Central memory CD8-positive, alpha-beta T cell (primary cell): ENCODE measurements at regions not wholly inside any gene's neighbourhood (a gene's known extent, or its start where the extent isn't known, plus 50 kb on each side); places are given as distances from the start of the nearest gene placed in this dataset.
"Not testable (repeated sequence)": the region's sequence is repeated elsewhere in the genome, so short reads cannot be mapped to it uniquely, and the experiment has no call there.

Source experiments
- ATAC-seq: fragments of 150-1000 bp; cut with Tn5 transposase; replicated peaks from 2 replicates; pipeline ENCODE4 v1.10.0; 2022; ENCODE audit warnings: mild to moderate bottlenecking, moderate FRiP score, moderate number of reproducible peaks; ENCODE audit not compliant: poor library complexity, severe bottlenecking; ENCODE audit errors: extremely low read depth
- DNase-seq, 2 donors: peaks; one replicate each; pipeline ENCODE4 v3.0.0; 2021; ENCODE audit warnings: low spot score in 2 of 2
- H3K27ac Mint-ChIP-seq: one replicate; pipeline ENCODE4 v1.8.0; 2022; ENCODE audit warnings: low read depth, mild to moderate bottlenecking, moderate library complexity, mixed read lengths
- H3K27me3 Mint-ChIP-seq: one replicate; pipeline ENCODE4 v1.8.0; 2022; ENCODE audit warnings: mixed read lengths
- H3K36me3 Mint-ChIP-seq: one replicate; pipeline ENCODE4 v1.8.0; 2022; ENCODE audit warnings: mild to moderate bottlenecking, moderate library complexity, mixed read lengths; ENCODE audit not compliant: insufficient read depth
- H3K4me1 Mint-ChIP-seq: one replicate; pipeline ENCODE4 v1.8.0; 2022; ENCODE audit warnings: mixed read lengths
- H3K4me3 Mint-ChIP-seq: one replicate; pipeline ENCODE4 v1.8.0; 2022; ENCODE audit warnings: mild to moderate bottlenecking, moderate library complexity, mixed read lengths
- H3K9me3 Mint-ChIP-seq: one replicate; pipeline ENCODE4 v1.8.0; 2022; ENCODE audit warnings: mixed read lengths

DNA sequence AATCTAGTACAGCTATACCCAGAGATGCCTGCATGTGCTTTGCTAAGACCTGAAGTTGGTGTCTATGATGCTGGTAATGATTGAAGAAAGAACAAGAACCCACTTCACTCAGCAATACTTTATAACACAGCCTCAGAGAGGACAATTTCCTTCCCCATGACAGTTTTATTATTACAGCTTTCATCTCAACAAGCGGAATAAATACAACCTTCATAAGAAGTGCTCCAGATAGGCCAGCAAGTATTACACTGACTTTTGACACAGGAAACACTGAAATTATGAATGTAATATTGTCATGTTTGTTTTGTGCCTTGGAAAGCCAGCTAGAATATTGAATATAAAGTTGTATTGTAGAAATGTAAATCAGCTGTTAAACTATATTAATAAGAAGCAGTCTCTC, 557.4 kb upstream of the ARPP21 start:
- ATAC-seq: no peak
- no peaks in the 10 kb centered on the region for H3K36me3 Mint-ChIP-seq

DNA sequence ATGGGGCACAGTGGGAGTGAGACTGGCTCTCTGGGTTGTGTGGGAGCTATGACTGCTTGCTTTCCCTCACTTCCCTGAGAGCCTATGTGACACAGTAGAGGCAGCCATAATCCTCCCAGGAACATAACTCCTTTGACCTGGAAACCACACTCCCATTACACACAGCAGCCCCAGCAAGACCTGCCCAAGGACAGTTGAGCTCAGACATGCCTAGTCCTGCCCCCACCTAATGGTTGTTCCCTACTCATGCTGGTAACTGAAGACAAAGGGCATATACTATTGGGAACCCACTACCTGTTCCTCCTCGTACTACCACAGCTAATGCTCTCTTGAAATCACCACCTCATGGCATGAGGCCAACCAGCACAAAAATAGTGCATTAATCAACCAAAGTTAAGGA, 550.4 kb upstream of the ARPP21 start:
- no peaks in the 10 kb centered on the region for H3K27me3 Mint-ChIP-seq
- DNase-seq: no peak

More for the DNA sequence above, 557.4 kb upstream of the ARPP21 start:
- DNase-seq: no peak
- H3K27ac Mint-ChIP-seq: no peak overlapping the region
- H3K4me3 Mint-ChIP-seq: no peak overlapping the region
- H3K4me1 Mint-ChIP-seq: no peaks in the 10 kb centered on the region
- peaks cover 10% of the 10 kb centered on the region for H3K9me3 Mint-ChIP-seq
- no peaks in the 10 kb centered on the region for H3K27me3 Mint-ChIP-seq

DNA sequence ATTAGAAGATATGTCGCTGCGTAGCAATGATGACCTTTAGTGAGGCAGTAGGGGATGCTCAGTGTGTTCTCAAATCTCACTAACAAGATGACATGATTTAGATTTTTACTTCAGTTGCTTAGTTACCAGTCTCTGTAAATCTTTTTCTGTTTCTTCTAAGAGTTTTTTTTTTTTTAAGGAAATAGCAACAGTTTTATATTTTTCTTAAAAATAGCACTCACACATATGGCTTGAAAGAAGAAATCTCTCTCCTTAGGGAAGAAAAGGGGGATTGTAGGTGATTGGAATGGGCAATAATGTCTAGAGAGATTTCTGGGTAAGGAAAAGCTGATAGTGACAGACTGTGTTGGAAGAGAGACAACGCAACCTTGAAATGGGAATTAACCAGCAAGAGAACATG, 524.6 kb upstream of the ARPP21 start:
- H3K4me3 Mint-ChIP-seq: no peak overlapping the region
- peaks cover 6% of the 10 kb centered on the region for H3K9me3 Mint-ChIP-seq
- H3K27ac Mint-ChIP-seq: no peak overlapping the region
- H3K27me3 Mint-ChIP-seq: no peaks in the 10 kb centered on the region
- H3K4me1 Mint-ChIP-seq: no peaks in the 10 kb centered on the region
- DNase-seq (no peak), ATAC-seq (no peak)
- H3K36me3 Mint-ChIP-seq: no peaks in the 10 kb centered on the region

More for the DNA sequence above, 550.4 kb upstream of the ARPP21 start:
- ATAC-seq: no peak
- no peaks in the 10 kb centered on the region for H3K4me1 Mint-ChIP-seq
- no peak overlapping the region for H3K4me3 Mint-ChIP-seq
- H3K36me3 Mint-ChIP-seq: no peaks in the 10 kb centered on the region
- H3K27ac Mint-ChIP-seq: no peak overlapping the region
- H3K9me3 Mint-ChIP-seq: peaks cover 24% of the 10 kb centered on the region

DNA sequence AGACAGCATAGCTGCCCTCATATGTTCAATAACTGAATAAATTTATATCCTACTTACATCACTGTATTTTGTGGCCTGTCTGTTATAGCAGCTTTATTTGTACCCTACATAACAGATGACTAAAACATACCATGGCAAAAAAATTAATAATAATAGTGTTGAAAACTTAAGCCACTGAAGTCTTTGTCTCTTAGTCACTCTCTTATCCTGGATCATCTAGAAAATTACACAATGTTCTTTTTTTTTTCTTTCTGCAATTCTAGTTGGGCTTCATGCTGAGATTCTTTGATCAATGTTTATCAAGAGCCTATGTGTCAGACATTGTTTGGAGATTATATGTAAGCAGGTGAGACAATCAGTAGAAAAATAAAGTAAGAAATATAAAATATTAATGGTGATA, 519.3 kb upstream of the ARPP21 start:
- H3K4me3 Mint-ChIP-seq: no peak overlapping the region
- no peaks in the 10 kb centered on the region for H3K36me3 Mint-ChIP-seq
- no peaks in the 10 kb centered on the region for H3K27me3 Mint-ChIP-seq
- peaks cover 15% of the 10 kb centered on the region for H3K9me3 Mint-ChIP-seq
- H3K27ac Mint-ChIP-seq: no peak overlapping the region
- DNase-seq: no peak
- H3K4me1 Mint-ChIP-seq: no peaks in the 10 kb centered on the region
- no peak for ATAC-seq

DNA sequence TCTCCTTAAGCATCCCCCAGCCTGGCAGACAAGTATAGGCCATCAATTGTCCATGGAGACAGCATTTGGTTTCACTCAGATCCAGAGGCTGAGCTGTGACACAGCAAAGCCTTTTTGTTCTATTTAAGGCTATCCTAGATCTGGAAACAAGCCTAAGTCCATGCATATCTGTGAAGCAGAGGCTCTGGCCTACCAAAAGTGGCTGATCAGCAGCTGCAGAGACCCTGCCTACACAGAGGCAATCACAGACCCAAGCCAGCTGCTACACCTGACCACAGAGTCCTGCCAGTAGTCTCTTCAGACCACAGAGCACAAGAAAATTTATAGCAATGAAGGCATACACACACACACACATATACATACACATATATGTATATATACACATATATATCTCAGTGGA, 501.7 kb upstream of the ARPP21 start:
- ATAC-seq: no peak
- DNase-seq: no peak
- H3K4me3 Mint-ChIP-seq: no peak overlapping the region
- H3K27me3 Mint-ChIP-seq: no peaks in the 10 kb centered on the region
- no peaks in the 10 kb centered on the region for H3K36me3 Mint-ChIP-seq
- no peaks in the 10 kb centered on the region for H3K4me1 Mint-ChIP-seq
- no peak overlapping the region for H3K27ac Mint-ChIP-seq
- peaks cover 9% of the 10 kb centered on the region for H3K9me3 Mint-ChIP-seq

DNA sequence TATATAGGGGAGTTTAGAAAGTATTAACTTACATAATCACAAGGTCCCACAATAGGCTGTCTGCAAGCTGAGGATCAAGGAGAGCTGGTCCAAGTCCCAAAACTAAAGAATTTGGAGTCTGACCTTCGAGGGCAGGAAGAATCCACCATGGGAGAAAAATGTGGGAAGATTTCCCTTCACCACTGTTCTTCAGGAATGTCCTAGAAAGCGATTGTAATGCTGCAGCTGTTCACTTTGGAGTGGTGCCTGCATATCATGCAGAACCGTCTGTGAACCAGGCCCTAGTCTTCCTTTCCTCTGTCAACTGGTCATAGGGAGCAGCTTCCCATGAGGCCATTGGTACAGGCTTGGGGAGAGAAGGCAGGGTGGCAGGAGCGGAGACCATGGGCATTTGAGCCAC, 497.9 kb upstream of the ARPP21 start:
- H3K27ac Mint-ChIP-seq: no peak overlapping the region
- H3K36me3 Mint-ChIP-seq: no peaks in the 10 kb centered on the region
- no peaks in the 10 kb centered on the region for H3K4me1 Mint-ChIP-seq
- DNase-seq: no peak
- peaks cover 14% of the 10 kb centered on the region for H3K9me3 Mint-ChIP-seq
- no peak for ATAC-seq
- no peak overlapping the region for H3K4me3 Mint-ChIP-seq
- H3K27me3 Mint-ChIP-seq: no peaks in the 10 kb centered on the region

DNA sequence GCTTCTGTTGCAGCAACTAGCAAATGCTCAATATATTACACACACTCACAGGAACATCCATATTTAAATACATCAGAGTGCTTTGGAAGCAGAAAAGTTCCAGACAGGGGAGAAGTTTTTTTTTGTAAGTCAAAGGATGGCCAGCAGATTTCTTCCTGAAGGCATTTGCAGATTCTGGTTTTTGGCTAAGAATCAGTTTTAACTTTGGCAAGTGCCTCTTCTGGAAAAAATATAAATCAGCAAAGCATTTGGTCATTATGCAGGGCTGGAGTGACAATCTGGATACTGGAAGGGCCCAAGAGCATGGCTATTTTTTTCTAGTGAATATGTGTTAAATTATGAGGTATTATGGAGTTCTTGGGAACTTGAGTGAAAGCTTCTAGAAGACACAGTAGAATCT, 495.3 kb upstream of the ARPP21 start:
- H3K9me3 Mint-ChIP-seq: peaks cover 25% of the 10 kb centered on the region
- no peaks in the 10 kb centered on the region for H3K27me3 Mint-ChIP-seq
- no peaks in the 10 kb centered on the region for H3K36me3 Mint-ChIP-seq
- no peak overlapping the region for H3K4me3 Mint-ChIP-seq
- H3K4me1 Mint-ChIP-seq: no peaks in the 10 kb centered on the region
- no peak overlapping the region for H3K27ac Mint-ChIP-seq
- ATAC-seq (no peak), DNase-seq (no peak)

DNA sequence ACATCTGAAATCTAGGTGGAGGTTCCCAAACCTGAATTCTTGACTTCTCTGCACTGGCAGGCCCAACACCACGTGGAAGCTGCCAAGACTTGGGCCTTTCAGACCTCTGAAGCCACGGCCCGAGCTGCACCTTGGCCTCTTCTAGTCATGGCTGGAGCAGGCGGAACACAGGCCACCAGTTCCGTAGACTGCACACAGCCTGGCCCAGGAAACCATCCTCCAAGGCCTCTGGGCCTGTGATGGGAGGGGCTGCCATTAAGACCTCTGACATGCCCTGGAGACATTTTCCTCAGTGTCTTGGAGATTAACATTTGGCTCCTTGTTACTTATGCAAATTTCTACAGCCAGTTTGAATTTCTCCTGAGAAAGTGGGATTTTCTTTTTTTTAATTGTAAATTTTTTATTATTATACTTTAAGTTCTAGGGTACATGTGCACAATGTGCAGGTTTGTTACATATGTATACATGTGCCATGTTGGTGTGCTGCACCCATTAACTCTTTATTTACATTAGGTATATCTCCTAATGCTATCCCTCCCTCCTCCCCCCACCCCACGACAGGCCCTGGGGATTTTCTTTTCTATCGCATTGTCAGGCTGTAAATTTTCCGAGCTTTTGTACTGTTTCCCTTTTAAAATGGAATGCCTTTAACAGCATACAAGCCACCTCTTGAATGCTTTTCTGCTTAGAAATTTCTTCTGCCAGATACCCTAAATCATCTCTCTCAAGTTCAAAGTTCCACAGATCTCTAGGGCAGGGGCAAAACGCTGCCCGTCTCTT, 492.9 kb upstream of the ARPP21 start:
- not testable (repeated sequence) for H3K27me3 Mint-ChIP-seq, DNase-seq, H3K4me1 Mint-ChIP-seq, H3K4me3 Mint-ChIP-seq, ATAC-seq, H3K36me3 Mint-ChIP-seq, H3K27ac Mint-ChIP-seq
- H3K9me3 Mint-ChIP-seq: peaks cover 28% of the 10 kb centered on the region

DNA sequence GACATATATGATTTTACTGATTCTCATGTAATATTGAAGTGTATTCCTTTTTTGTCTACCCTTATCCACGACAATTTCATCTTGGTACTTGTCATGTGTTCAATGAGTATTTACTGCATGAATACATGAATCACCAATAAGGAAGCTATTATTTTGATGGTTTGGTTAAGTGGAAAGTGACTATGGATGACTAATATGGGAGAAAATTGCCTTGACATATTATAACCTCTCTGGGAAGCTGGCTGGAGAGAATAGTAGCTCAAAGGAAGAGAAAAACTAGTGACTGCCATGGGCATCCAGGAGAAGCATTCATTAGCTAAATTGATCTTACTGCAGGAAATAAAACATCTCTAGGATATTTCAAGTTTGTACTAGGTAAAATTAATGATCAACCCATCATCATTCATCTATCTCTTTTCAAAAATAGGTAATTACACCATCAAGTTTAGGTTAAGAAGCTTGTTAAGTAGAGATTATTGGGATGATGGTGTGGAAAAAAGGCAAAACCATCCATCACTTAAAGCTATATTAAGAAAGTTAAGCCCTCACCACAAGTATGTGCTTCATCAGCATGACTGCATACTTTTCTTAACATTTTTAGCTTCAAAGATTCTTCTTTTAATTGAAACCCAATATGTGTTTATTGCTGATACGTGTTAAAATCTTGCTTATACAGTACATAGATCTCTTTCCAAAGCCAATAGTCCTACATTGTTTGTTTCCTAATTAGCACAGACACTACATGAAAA, 455.2 kb upstream of the ARPP21 start:
- ATAC-seq (no peak), DNase-seq (no peak)
- Mint-ChIP-seq H3K27me3 (no peaks in the 10 kb centered on the region), H3K4me1 (no peaks in the 10 kb centered on the region), H3K9me3 (peaks cover 27% of the 10 kb centered on the region), H3K36me3 (no peaks in the 10 kb centered on the region), H3K4me3 (no peak overlapping the region), H3K27ac (no peak overlapping the region)

DNA sequence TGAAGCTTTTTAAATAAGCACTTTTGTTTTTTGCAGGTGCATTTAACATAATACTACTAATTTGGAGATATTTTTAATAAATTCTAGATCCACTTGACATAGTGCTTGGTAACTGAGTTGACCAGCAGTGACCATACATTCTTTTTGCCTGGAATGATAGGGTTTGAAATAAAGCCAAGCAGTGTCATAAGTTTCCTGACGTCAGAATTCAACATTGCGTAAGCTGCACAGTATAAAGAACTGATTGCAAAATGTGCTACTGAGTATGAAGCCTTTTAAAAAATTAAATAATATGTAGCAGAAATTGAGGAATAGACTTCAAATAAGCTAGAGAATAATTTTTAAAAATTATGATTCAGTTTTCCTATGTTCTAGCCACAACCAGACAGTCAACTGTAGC, 454.6 kb upstream of the ARPP21 start:
- H3K4me3 Mint-ChIP-seq: no peak overlapping the region
- no peaks in the 10 kb centered on the region for H3K27me3 Mint-ChIP-seq
- no peak overlapping the region for H3K27ac Mint-ChIP-seq
- H3K36me3 Mint-ChIP-seq: no peaks in the 10 kb centered on the region
- DNase-seq (no peak), ATAC-seq (no peak)
- no peaks in the 10 kb centered on the region for H3K4me1 Mint-ChIP-seq
- peaks cover 28% of the 10 kb centered on the region for H3K9me3 Mint-ChIP-seq

DNA sequence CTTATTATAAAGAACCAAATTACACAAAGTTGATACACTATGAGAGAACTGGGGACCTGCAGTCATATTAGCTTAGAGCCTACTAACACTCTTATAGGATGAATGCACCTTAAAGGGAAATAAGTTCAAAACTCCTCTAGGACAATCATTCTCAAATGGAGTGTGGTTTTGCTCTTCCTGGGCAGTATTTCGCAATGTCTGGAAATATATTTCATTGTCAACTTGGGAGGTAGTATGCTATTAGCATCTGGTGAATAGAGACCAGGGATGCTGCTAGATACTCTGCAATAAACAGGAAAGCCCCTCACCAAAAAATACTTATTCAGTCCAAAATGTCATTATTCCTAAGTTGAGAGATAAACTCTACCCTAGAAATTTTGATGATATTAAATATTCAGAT, 451.4 kb upstream of the ARPP21 start:
- H3K9me3 Mint-ChIP-seq: peaks cover 35% of the 10 kb centered on the region
- DNase-seq (no peak), ATAC-seq (no peak)
- no peaks in the 10 kb centered on the region for H3K36me3 Mint-ChIP-seq
- H3K27me3 Mint-ChIP-seq: no peaks in the 10 kb centered on the region
- H3K27ac Mint-ChIP-seq: no peak overlapping the region
- no peak overlapping the region for H3K4me3 Mint-ChIP-seq
- no peaks in the 10 kb centered on the region for H3K4me1 Mint-ChIP-seq

DNA sequence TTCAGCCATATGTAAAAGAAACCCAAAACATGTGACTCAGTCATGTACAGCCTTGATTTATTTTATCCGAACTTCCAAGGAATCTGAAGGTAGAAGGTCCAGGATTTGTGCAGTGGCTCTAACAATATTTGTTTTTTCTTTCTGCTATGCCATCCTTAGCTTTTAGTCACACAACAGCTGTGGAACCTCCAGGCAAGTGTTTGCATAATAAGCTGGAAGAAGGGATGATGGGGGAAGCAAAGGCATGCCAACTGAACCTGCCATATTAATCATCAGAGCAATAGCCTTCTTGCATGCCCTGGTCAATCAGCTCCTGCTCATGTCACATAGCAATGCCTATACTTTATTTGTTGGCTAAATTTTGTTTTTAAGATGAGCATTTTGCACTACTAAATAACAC, 444.7 kb upstream of the ARPP21 start:
- Mint-ChIP-seq H3K4me3 (no peak overlapping the region), H3K27me3 (no peaks in the 10 kb centered on the region), H3K9me3 (peaks cover 32% of the 10 kb centered on the region), H3K36me3 (no peaks in the 10 kb centered on the region), H3K4me1 (no peaks in the 10 kb centered on the region), H3K27ac (no peak overlapping the region)
- no peak for DNase-seq
- no peak for ATAC-seq

DNA sequence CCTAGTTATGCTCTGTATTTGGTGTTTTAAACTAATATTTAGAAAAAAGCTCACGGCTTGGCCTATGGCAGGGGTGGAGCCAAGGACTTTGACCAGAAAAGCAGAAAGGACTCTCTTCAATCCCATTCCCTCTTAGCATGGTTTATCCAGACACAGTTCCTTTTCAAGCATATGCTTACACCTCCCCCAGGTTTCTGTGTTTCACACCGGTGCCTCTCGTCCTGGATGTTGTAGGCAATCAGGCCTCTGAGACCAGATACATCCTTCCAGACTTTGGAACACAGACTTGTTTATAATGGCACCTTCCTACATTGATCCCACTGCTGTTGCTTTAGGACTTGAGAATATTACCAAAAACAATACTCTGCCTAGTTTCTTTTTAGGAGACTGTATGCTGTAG, 440.5 kb upstream of the ARPP21 start:
- Mint-ChIP-seq H3K4me3 (no peak overlapping the region), H3K9me3 (peaks cover 37% of the 10 kb centered on the region), H3K36me3 (no peaks in the 10 kb centered on the region), H3K27me3 (no peaks in the 10 kb centered on the region), H3K4me1 (no peaks in the 10 kb centered on the region), H3K27ac (no peak overlapping the region)
- DNase-seq: no peak
- no peak for ATAC-seq
